ENCODE measurements at regions not wholly inside any gene's neighbourhood (a gene's known extent, or its start where the extent isn't known, plus 50 kb on each side); places are given as distances from the start of the nearest gene placed in this dataset.
"Not testable (repeated sequence)": the region's sequence is repeated elsewhere in the genome, so short reads cannot be mapped to it uniquely, and the experiment has no call there.

- DNase-seq (ENCODE audit: low read depth in 3 of 3, low spot score in 2 of 3) = no peak
These were observed 55.1 kb upstream of the F9 start for GRCh38 chrX:139475432-139475831.

- DNase-seq (ENCODE audit: low read depth in 3 of 3, low spot score in 2 of 3) = not testable (repeated sequence)
These were observed 68.6 kb upstream of the F9 start for GRCh38 chrX:139461945-139462344.

- DNase-seq (ENCODE audit: low read depth in 3 of 3, low spot score in 2 of 3) = no peak
These were observed 75.8 kb upstream of the F9 start for GRCh38 chrX:139454743-139455142.

- no peak for DNase-seq (ENCODE audit: low read depth in 3 of 3, low spot score in 2 of 3)
These were observed 81.5 kb upstream of the F9 start for GRCh38 chrX:139448996-139449395.

- DNase-seq (ENCODE audit: low read depth in 3 of 3, low spot score in 2 of 3) = no peak
These were observed 83.7 kb upstream of the F9 start for GRCh38 chrX:139446832-139447231.

- no peak for DNase-seq (ENCODE audit: low read depth in 3 of 3, low spot score in 2 of 3)
These were observed 100.6 kb upstream of the F9 start for GRCh38 chrX:139429913-139430312.

- no peak for DNase-seq (ENCODE audit: low read depth in 3 of 3, low spot score in 2 of 3)
These were observed 107.4 kb upstream of the F9 start for GRCh38 chrX:139423186-139423585.

- not testable (repeated sequence) for DNase-seq (ENCODE audit: low read depth in 3 of 3, low spot score in 2 of 3)
These were observed 132.3 kb upstream of the F9 start for GRCh38 chrX:139398258-139398657.

GRCh38 chrX:139388254-139388653, 142.3 kb upstream of the F9 start:
- DNase-seq (ENCODE audit: low read depth in 3 of 3, low spot score in 2 of 3) = no peak

GRCh38 chrX:139382529-139382928, 148.0 kb upstream of the F9 start:
- DNase-seq (ENCODE audit: low read depth in 3 of 3, low spot score in 2 of 3) = no peak

- DNase-seq (ENCODE audit: low read depth in 3 of 3, low spot score in 2 of 3) = not testable (repeated sequence)
These were observed 154.0 kb upstream of the F9 start for GRCh38 chrX:139376547-139376946.

- no peak for DNase-seq (ENCODE audit: low read depth in 3 of 3, low spot score in 2 of 3)
These were observed 170.2 kb upstream of the F9 start for GRCh38 chrX:139360356-139360755.

- not testable (repeated sequence) for DNase-seq (ENCODE audit: low read depth in 3 of 3, low spot score in 2 of 3)
These were observed 187.9 kb upstream of the F9 start for GRCh38 chrX:139342594-139342991.

GRCh38 chrX:139341855-139342593, 188.5 kb upstream of the F9 start:
- DNase-seq (ENCODE audit: low read depth in 3 of 3, low spot score in 2 of 3) = not testable (repeated sequence)

- DNase-seq (ENCODE audit: low read depth in 3 of 3, low spot score in 2 of 3) = no peak
These were observed 198.1 kb upstream of the F9 start for GRCh38 chrX:139332441-139332840.

GRCh38 chrX:139327355-139327754, 203.2 kb upstream of the F9 start:
- no peak for DNase-seq (ENCODE audit: low read depth in 3 of 3, low spot score in 2 of 3)

GRCh38 chrX:139324756-139325155, 205.8 kb upstream of the F9 start:
- DNase-seq (ENCODE audit: low read depth in 3 of 3, low spot score in 2 of 3) = no peak

GRCh38 chrX:139320661-139321354, 209.7 kb upstream of the F9 start:
- DNase-seq (ENCODE audit: low read depth in 3 of 3, low spot score in 2 of 3) = not testable (repeated sequence)

GRCh38 chrX:139306675-139307074, 223.9 kb upstream of the F9 start:
- not testable (repeated sequence) for DNase-seq (ENCODE audit: low read depth in 3 of 3, low spot score in 2 of 3)

GRCh38 chrX:139304471-139304870, 226.1 kb upstream of the F9 start:
- no peak for DNase-seq (ENCODE audit: low read depth in 3 of 3, low spot score in 2 of 3)

GRCh38 chrX:139299309-139299708, 231.2 kb upstream of the F9 start:
- DNase-seq (ENCODE audit: low read depth in 3 of 3, low spot score in 2 of 3) = no peak

GRCh38 chrX:139298437-139298836, 232.1 kb upstream of the F9 start:
- DNase-seq (ENCODE audit: low read depth in 3 of 3, low spot score in 2 of 3) = no peak

Measured in right renal cortex interstitium (tissue), 3 donors.